Endothelial cell of umbilical vein (primary cell): ENCODE measurements at regions not wholly inside any gene's neighbourhood (a gene's known extent, or its start where the extent isn't known, plus 50 kb on each side); places are given as distances from the start of the nearest gene placed in this dataset.

ENCODE experiments used
- BruUV-seq: library from RNA; stranded (reverse); fragments of 400-500 nt; replicated peaks from 2 replicates; lab custom pipeline; 2021; lab: Mats Ljungman, UMichigan
- CTCF ChIA-PET: fragments of 300-600, 350-600 bp; sonication (Branson Sonifier 250); formaldehyde crosslinking; loops from one replicate; lab custom pipeline; 2021; ENCODE audit warnings: antibody characterized with exemption, inconsistent platforms; lab: Charles Lee
- POLR2A ChIA-PET: fragments of 300-600, 350-600 bp; sonication (Branson Sonifier 250); formaldehyde crosslinking; loops from one replicate; lab custom pipeline; 2021; ENCODE audit warnings: antibody characterized with exemption, inconsistent platforms; lab: Charles Lee
- DNase-seq: peaks from one replicate; pipeline ENCODE4 v3.0.0-alpha.2; 2011; ENCODE audit warnings: low read depth, low spot score
- FAIRE-seq: peaks from 2 replicates; lab custom pipeline; 2011; peaks lifted over from hg19 to GRCh38; lab: Jason Lieb, UNC
- H2AFZ ChIP-seq: 2 replicates; pipeline ENCODE4 v1.6.0; 2012; ENCODE audit warnings: low read depth, low read length, control low read depth, inconsistent platforms
- H3K27ac ChIP-seq: 2 replicates; pipeline ENCODE4 v1.5.1; 2011; ENCODE audit warnings: low read depth, mild to moderate bottlenecking, control low read depth, low read length, moderate library complexity; ENCODE audit not compliant: insufficient read depth
- H3K27me3 ChIP-seq, 2 experiments: 2 replicates each; pipeline versions ENCODE4 v1.6.0 to v1.6.1; 2011; ENCODE audit warnings: low read length in 2 of 2, mixed read lengths in 1 of 2; ENCODE audit not compliant: control insufficient read depth in 2 of 2, insufficient read depth in 2 of 2
- H3K36me3 ChIP-seq, 2 experiments: 2 replicates in 1 of 2; 3 replicates in 1 of 2; pipeline ENCODE4 v1.5.1; 2011; ENCODE audit warnings: low read length in 2 of 2, mild to moderate bottlenecking in 1 of 2, moderate library complexity in 1 of 2; ENCODE audit not compliant: control insufficient read depth in 2 of 2, insufficient read depth in 2 of 2; ENCODE audit errors: extremely low read depth in 1 of 2
- H3K4me1 ChIP-seq: 3 replicates; pipeline ENCODE4 v1.5.1; 2011; ENCODE audit warnings: mild to moderate bottlenecking, low read length; ENCODE audit not compliant: control insufficient read depth, insufficient read depth; ENCODE audit errors: extremely low read depth
- H3K4me2 ChIP-seq: 2 replicates; pipeline ENCODE4 v1.6.1; 2011; ENCODE audit warnings: low read length, control low read depth, mixed read lengths; ENCODE audit not compliant: insufficient read depth
- H3K4me3 ChIP-seq, 3 experiments: fragments of 200-600 bp in 1 of 3; sonication (generic), shearing (Covaris generic) in 1 of 3; replicated peaks in 1 of 3; 2 replicates each; pipeline ENCODE4 v1.5.1; 2011 to 2016; ENCODE audit warnings: control low read depth in 3 of 3, low read length in 3 of 3, mild to moderate bottlenecking in 2 of 3, inconsistent platforms in 1 of 3, low read depth in 1 of 3, moderate library complexity in 1 of 3; ENCODE audit not compliant: insufficient read depth in 1 of 3
- H3K79me2 ChIP-seq: 2 replicates; pipeline ENCODE4 v1.6.0; 2012; ENCODE audit warnings: low read length, inconsistent platforms; ENCODE audit not compliant: control insufficient read depth, insufficient read depth
- H3K9ac ChIP-seq: replicated peaks from 2 replicates; pipeline ENCODE3; 2011; ENCODE audit warnings: low read length, control low read depth; ENCODE audit not compliant: insufficient read depth; ENCODE audit errors: extremely low read depth
- H3K9me1 ChIP-seq: replicated peaks from 3 replicates; pipeline ENCODE4 v1.6.0; 2011; ENCODE audit warnings: mild to moderate bottlenecking, low read length; ENCODE audit not compliant: control insufficient read depth, insufficient read depth; ENCODE audit errors: extremely low read depth
- H3K9me3 ChIP-seq: replicated peaks from 2 replicates; pipeline ENCODE4 v1.5.1; 2012; ENCODE audit warnings: low read length, inconsistent platforms; ENCODE audit not compliant: control insufficient read depth, insufficient read depth
- H4K20me1 ChIP-seq: replicated peaks from 2 replicates; pipeline ENCODE3; 2011; ENCODE audit warnings: mild to moderate bottlenecking, low read length; ENCODE audit not compliant: control insufficient read depth, insufficient read depth; ENCODE audit errors: extremely low read depth
- CTCF ChIP-seq, 2 donors: IDR thresholded peaks; 1 replicate in 1 of 2; 2 replicates in 1 of 2; pipeline ENCODE4 v1.5.1; 2011; ENCODE audit warnings: low read length in 2 of 2, mild to moderate bottlenecking in 2 of 2, moderate library complexity in 2 of 2, control low read depth in 1 of 2, inconsistent platforms in 1 of 2, low read depth in 1 of 2; ENCODE audit not compliant: insufficient read depth in 1 of 2; ENCODE audit errors: extremely low read depth in 1 of 2
- EZH2 ChIP-seq: IDR thresholded peaks from 2 replicates; pipeline ENCODE4 v1.6.1; 2012; ENCODE audit warnings: borderline replicate concordance, low read depth, mild to moderate bottlenecking, moderate library complexity, low read length, inconsistent platforms; ENCODE audit not compliant: severe bottlenecking
- FOS ChIP-seq: IDR thresholded peaks from 2 replicates; pipeline ENCODE4 v1.6.1; 2011; ENCODE audit warnings: mild to moderate bottlenecking, low read length, moderate library complexity, borderline replicate concordance; ENCODE audit not compliant: insufficient read depth
- GATA2 ChIP-seq: IDR thresholded peaks from 2 replicates; pipeline ENCODE4 v1.7.0; 2011; ENCODE audit warnings: low read depth, mild to moderate bottlenecking, moderate library complexity, mixed read lengths, low read length; ENCODE audit not compliant: insufficient read length, insufficient read depth
- JUN ChIP-seq: IDR thresholded peaks from 2 replicates; pipeline ENCODE4 v1.6.1; 2011; ENCODE audit warnings: borderline replicate concordance, low read depth; ENCODE audit not compliant: insufficient read length, insufficient read depth
- MAX ChIP-seq: IDR thresholded peaks from 2 replicates; pipeline ENCODE4 v1.6.1; 2011; ENCODE audit not compliant: insufficient read depth, insufficient read length
- MYC ChIP-seq: IDR thresholded peaks from one replicate; pipeline ENCODE4 v1.6.1; 2011; ENCODE audit warnings: mild to moderate bottlenecking, low read depth, low read length
- POLR2A ChIP-seq: IDR thresholded peaks from 2 replicates; pipeline ENCODE4 v1.6.1; 2012; ENCODE audit warnings: low read depth, mild to moderate bottlenecking, control low read depth, low read length
- POLR2AphosphoS5 ChIP-seq: IDR thresholded peaks from 2 replicates; pipeline ENCODE4 v1.6.1; 2012; ENCODE audit warnings: low read depth, mild to moderate bottlenecking, control low read depth, low read length, moderate library complexity; ENCODE audit not compliant: insufficient read depth
- dilution Hi-C: fragments of 300-500 bp; cut with MboI; formaldehyde crosslinking; loops from one replicate; pipeline ENCODE4 v1.15.0; 2019; ENCODE audit warnings: low sequenced_read_pairs; ENCODE audit not compliant: extremely low pct_ligation_motif_present
- intact Hi-C: fragments of 100-400 bp; cut with micrococcal nuclease; formaldehyde crosslinking; loops from one replicate; pipeline ENCODE4 v1.10.0; 2022

GRCh38 chr10:108690530-108690929 lies 1232.8 kb downstream of the XPNPEP1 start:
- POLR2A ChIA-PET: no interaction called here
- TF ChIP-seq MYC: no peak
- Histone ChIP-seq H3K4me1 (no peaks in the 10 kb centered on the region), H2AFZ (no peak overlapping the region), H3K9me1 (no peaks in the 10 kb centered on the region), H3K9me3 (no peaks in the 10 kb centered on the region), H3K27ac (no peak overlapping the region), H3K9ac (no peak overlapping the region), H3K36me3 (no peaks in the 10 kb centered on the region), H3K27me3 (no peaks in the 10 kb centered on the region), H3K4me2 (no peak overlapping the region), H3K4me3 (no peak overlapping the region), H4K20me1 (no peaks in the 10 kb centered on the region), H3K79me2 (no peaks in the 10 kb centered on the region)
- CTCF ChIA-PET: no interaction called here
- intact Hi-C loops: no loop called here
- dilution Hi-C loops: no loop called here
- BruUV-seq: no TSS peak
- FAIRE-seq (no peak), DNase-seq (no peak)

GRCh38 chr10:108689891-108690290 lies 1233.4 kb downstream of the XPNPEP1 start:
- dilution Hi-C loops: no loop called here
- no peaks in the 10 kb centered on the region for H3K9me3 ChIP-seq
- ChIA-PET CTCF (no interaction called here), POLR2A (no interaction called here)
- H3K4me3 ChIP-seq: no peak overlapping the region
- H3K9me1 ChIP-seq: no peaks in the 10 kb centered on the region
- no peak for FAIRE-seq
- H3K79me2 ChIP-seq: no peaks in the 10 kb centered on the region
- intact Hi-C loops: no loop called here
- no peaks in the 10 kb centered on the region for H4K20me1 ChIP-seq
- H3K4me2 ChIP-seq: no peak overlapping the region
- H3K27me3 ChIP-seq: no peaks in the 10 kb centered on the region
- DNase-seq: no peak
- no TSS peak for BruUV-seq
- H3K27ac ChIP-seq: no peak overlapping the region
- TF ChIP-seq POLR2A (no peak), POLR2AphosphoS5 (no peak), JUN (no peak), MAX (no peak), CTCF (IDR thresholded peaks at IDR 0.05; ENCODE audit: extremely low read depth in 1 of 2, insufficient read depth in 1 of 2, low read depth in 1 of 2, low read length in 2 of 2) (no peak), EZH2 (no peak), MYC (no peak), GATA2 (no peak), FOS (no peak)
- H3K4me1 ChIP-seq: no peaks in the 10 kb centered on the region
- no peak overlapping the region for H2AFZ ChIP-seq
- H3K9ac ChIP-seq: no peak overlapping the region
- H3K36me3 ChIP-seq: no peaks in the 10 kb centered on the region
